HEK293 (cell line): ENCODE measurements at regions not wholly inside any gene's neighbourhood (a gene's known extent, or its start where the extent isn't known, plus 50 kb on each side); places are given as distances from the start of the nearest gene placed in this dataset.

Source experiments
- CTCF ChIA-PET: fragments of 350-600 bp; formaldehyde crosslinking; extraction: SDS; loops from one replicate; lab custom pipeline; 2021; ENCODE audit warnings: antibody characterized with exemption; lab: Yijun Ruan, JAX
- POLR2A ChIA-PET: fragments of 300-600 bp; formaldehyde crosslinking; extraction: SDS; loops from one replicate; lab custom pipeline; 2020; ENCODE audit warnings: antibody characterized with exemption, inconsistent platforms; lab: Yijun Ruan, JAX
- H3K27ac ChIP-seq: fragments of 200-500 bp; sonication (Bioruptor generic); 2 replicates; pipeline ENCODE4 v1.5.1; 2014; ENCODE audit warnings: low read depth, low read length, control low read depth, inconsistent platforms; ENCODE audit errors: extremely low read depth
- H3K36me3 ChIP-seq, 2 experiments: fragments of 200-500 bp in 1 of 2; sonication (Bioruptor generic) in 1 of 2; 1 replicate in 1 of 2; 2 replicates in 1 of 2; pipeline ENCODE4 v1.5.1; 2014 to 2017; ENCODE audit warnings: inconsistent platforms in 2 of 2, low read length in 2 of 2; ENCODE audit not compliant: control insufficient read depth in 2 of 2, insufficient read depth in 1 of 2
- H3K4me1 ChIP-seq: fragments of 200-500 bp; sonication (Bioruptor generic); 2 replicates; pipeline ENCODE4 v1.5.1; 2014; ENCODE audit warnings: mild to moderate bottlenecking, low read length, inconsistent platforms; ENCODE audit not compliant: control insufficient read depth, insufficient read depth
- H3K4me3 ChIP-seq: 2 replicates; pipeline ENCODE4 v1.5.1; 2011; ENCODE audit warnings: low read depth, mild to moderate bottlenecking, control low read depth, low read length, moderate library complexity
- H3K9me3 ChIP-seq: fragments of 200-500 bp; sonication (Bioruptor generic); 2 replicates; pipeline ENCODE4 v1.5.1; 2014; ENCODE audit warnings: low read depth, low read length, inconsistent platforms; ENCODE audit not compliant: control insufficient read depth, insufficient read depth
- BCL11B ChIP-seq: fragments of 450-650 bp; formaldehyde crosslinking; IDR thresholded peaks from 2 replicates; pipeline ENCODE4 v1.5.1; 2016; ENCODE audit warnings: low read depth, missing biosample characterization, missing genetic modification characterization
- PRDM1 ChIP-seq: fragments of 450-650 bp; formaldehyde crosslinking; IDR thresholded peaks from 2 replicates; pipeline ENCODE4; 2016; ENCODE audit warnings: missing biosample characterization, missing genetic modification characterization
- SCRT1 ChIP-seq: fragments of 450-650 bp; formaldehyde crosslinking; IDR thresholded peaks from 2 replicates; pipeline ENCODE4 v1.5.1; 2016; ENCODE audit warnings: missing biosample characterization, missing genetic modification characterization, borderline replicate concordance
- SETDB1 ChIP-seq: IDR thresholded peaks from one replicate; pipeline ENCODE4 v1.6.1; 2017; ENCODE audit warnings: mild to moderate bottlenecking, low read length, moderate library complexity, mixed read lengths; ENCODE audit not compliant: insufficient read length
- TRIM28 ChIP-seq: IDR thresholded peaks from 2 replicates; pipeline ENCODE4 v1.6.1; 2011; ENCODE audit warnings: low read length, control low read depth, borderline replicate concordance
- ZNF138 ChIP-seq: fragments of 450-650 bp; formaldehyde crosslinking; IDR thresholded peaks from 2 replicates; pipeline ENCODE4 v1.5.1; 2016; ENCODE audit warnings: missing biosample characterization, missing genetic modification characterization, borderline replicate concordance
- ZNF221 ChIP-seq: fragments of 450-650 bp; formaldehyde crosslinking; IDR thresholded peaks from 2 replicates; pipeline ENCODE4 v1.5.1; 2017; ENCODE audit warnings: missing biosample characterization, missing genetic modification characterization, borderline replicate concordance
- ZNF26 ChIP-seq: fragments of 450-650 bp; formaldehyde crosslinking; IDR thresholded peaks from 2 replicates; pipeline ENCODE4 v1.5.1; 2016; ENCODE audit warnings: missing biosample characterization, missing genetic modification characterization
- ZNF302 ChIP-seq: fragments of 450-650 bp; formaldehyde crosslinking; IDR thresholded peaks from 2 replicates; pipeline ENCODE4 v1.5.1; 2016; ENCODE audit warnings: missing biosample characterization, missing genetic modification characterization, low read depth
- ZNF391 ChIP-seq: fragments of 450-650 bp; formaldehyde crosslinking; IDR thresholded peaks from 2 replicates; pipeline ENCODE4 v1.5.1; 2016; ENCODE audit warnings: low read depth, missing biosample characterization, missing genetic modification characterization, borderline replicate concordance
- ZNF416 ChIP-seq: fragments of 450-650 bp; formaldehyde crosslinking; IDR thresholded peaks from 2 replicates; pipeline ENCODE4 v1.5.1; 2016; ENCODE audit warnings: missing biosample characterization, missing genetic modification characterization
- ZNF513 ChIP-seq: fragments of 450-650 bp; IDR thresholded peaks from 2 replicates; pipeline ENCODE4 v1.5.1; 2018; ENCODE audit warnings: missing biosample characterization, missing genetic modification characterization
- ZNF654 ChIP-seq: fragments of 450-650 bp; formaldehyde crosslinking; IDR thresholded peaks from 2 replicates; pipeline ENCODE4 v1.5.1; 2016; ENCODE audit warnings: low read depth, missing biosample characterization, missing genetic modification characterization
- ZNF747 ChIP-seq: fragments of 450-650 bp; formaldehyde crosslinking; IDR thresholded peaks from 2 replicates; pipeline ENCODE4 v1.5.1; 2016; ENCODE audit warnings: missing biosample characterization, missing genetic modification characterization
- ZNF791 ChIP-seq: fragments of 450-650 bp; formaldehyde crosslinking; IDR thresholded peaks from 2 replicates; pipeline ENCODE4 v1.5.1; 2016; ENCODE audit warnings: missing biosample characterization, missing genetic modification characterization
- ZNF792 ChIP-seq: fragments of 450-650 bp; formaldehyde crosslinking; IDR thresholded peaks from 2 replicates; pipeline ENCODE4 v1.5.1; 2016; ENCODE audit warnings: missing biosample characterization, missing genetic modification characterization
- TF ChIP-seq, protein P1 (sequence below): fragments of 450-650 bp; formaldehyde crosslinking; IDR thresholded peaks from 2 replicates; pipeline ENCODE4 v1.5.1; 2017; ENCODE audit warnings: missing biosample characterization, missing genetic modification characterization
- TF ChIP-seq, protein P2 (sequence below): fragments of 450-650 bp; formaldehyde crosslinking; IDR thresholded peaks from 2 replicates; pipeline ENCODE4 v1.5.1; 2016; ENCODE audit warnings: missing biosample characterization, missing genetic modification characterization, low read depth
- TF ChIP-seq, protein P3 (sequence below): IDR thresholded peaks from 2 replicates; pipeline ENCODE4 v1.6.1; 2011; ENCODE audit warnings: mild to moderate bottlenecking, low read depth, low read length, borderline replicate concordance

DNA sequence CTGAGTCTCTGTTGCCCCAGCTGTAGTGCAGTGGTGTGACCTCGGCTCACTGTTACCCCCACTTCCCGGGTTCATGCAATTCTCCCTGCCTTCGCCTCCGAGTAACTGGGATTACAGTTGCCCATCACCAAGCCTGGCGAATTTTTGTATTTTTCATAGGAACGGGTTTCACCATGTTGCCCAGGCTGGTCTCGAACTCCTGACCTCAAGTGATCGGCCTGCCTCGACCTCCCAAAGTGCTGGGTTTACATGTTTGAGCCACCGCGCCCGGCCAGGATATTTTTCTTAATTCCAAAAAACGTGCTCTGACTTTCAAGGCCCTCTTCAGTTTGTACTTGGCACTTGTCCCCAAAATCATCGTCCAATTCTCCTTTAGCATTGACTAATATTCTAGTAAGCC is 129.2 kb upstream of the EPHA5 start (continued):
- TF ChIP-seq, protein P1, sequence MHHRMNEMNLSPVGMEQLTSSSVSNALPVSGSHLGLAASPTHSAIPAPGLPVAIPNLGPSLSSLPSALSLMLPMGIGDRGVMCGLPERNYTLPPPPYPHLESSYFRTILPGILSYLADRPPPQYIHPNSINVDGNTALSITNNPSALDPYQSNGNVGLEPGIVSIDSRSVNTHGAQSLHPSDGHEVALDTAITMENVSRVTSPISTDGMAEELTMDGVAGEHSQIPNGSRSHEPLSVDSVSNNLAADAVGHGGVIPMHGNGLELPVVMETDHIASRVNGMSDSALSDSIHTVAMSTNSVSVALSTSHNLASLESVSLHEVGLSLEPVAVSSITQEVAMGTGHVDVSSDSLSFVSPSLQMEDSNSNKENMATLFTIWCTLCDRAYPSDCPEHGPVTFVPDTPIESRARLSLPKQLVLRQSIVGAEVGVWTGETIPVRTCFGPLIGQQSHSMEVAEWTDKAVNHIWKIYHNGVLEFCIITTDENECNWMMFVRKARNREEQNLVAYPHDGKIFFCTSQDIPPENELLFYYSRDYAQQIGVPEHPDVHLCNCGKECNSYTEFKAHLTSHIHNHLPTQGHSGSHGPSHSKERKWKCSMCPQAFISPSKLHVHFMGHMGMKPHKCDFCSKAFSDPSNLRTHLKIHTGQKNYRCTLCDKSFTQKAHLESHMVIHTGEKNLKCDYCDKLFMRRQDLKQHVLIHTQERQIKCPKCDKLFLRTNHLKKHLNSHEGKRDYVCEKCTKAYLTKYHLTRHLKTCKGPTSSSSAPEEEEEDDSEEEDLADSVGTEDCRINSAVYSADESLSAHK (tag by site-specific recombination), result no peak
- TF ChIP-seq ZNF221 (tag by site-specific recombination) (no peak), ZNF791 (tag by site-specific recombination) (no peak), ZNF391 (tag by site-specific recombination) (no peak), ZNF792 (tag by site-specific recombination) (no peak), PRDM1 (tag by site-specific recombination) (no peak), BCL11B (tag by site-specific recombination) (no peak), ZNF302 (tag by site-specific recombination) (no peak), SCRT1 (tag by site-specific recombination) (no peak), ZNF26 (tag by site-specific recombination) (no peak), ZNF747 (tag by site-specific recombination) (no peak), ZNF513 (tag by site-specific recombination) (no peak)
- TF ChIP-seq, protein P2, sequence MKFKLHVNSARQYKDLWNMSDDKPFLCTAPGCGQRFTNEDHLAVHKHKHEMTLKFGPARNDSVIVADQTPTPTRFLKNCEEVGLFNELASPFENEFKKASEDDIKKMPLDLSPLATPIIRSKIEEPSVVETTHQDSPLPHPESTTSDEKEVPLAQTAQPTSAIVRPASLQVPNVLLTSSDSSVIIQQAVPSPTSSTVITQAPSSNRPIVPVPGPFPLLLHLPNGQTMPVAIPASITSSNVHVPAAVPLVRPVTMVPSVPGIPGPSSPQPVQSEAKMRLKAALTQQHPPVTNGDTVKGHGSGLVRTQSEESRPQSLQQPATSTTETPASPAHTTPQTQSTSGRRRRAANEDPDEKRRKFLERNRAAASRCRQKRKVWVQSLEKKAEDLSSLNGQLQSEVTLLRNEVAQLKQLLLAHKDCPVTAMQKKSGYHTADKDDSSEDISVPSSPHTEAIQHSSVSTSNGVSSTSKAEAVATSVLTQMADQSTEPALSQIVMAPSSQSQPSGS (tag by site-specific recombination), result no peak
- TF ChIP-seq, protein P3, sequence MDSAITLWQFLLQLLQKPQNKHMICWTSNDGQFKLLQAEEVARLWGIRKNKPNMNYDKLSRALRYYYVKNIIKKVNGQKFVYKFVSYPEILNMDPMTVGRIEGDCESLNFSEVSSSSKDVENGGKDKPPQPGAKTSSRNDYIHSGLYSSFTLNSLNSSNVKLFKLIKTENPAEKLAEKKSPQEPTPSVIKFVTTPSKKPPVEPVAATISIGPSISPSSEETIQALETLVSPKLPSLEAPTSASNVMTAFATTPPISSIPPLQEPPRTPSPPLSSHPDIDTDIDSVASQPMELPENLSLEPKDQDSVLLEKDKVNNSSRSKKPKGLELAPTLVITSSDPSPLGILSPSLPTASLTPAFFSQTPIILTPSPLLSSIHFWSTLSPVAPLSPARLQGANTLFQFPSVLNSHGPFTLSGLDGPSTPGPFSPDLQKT, result no peak

DNA sequence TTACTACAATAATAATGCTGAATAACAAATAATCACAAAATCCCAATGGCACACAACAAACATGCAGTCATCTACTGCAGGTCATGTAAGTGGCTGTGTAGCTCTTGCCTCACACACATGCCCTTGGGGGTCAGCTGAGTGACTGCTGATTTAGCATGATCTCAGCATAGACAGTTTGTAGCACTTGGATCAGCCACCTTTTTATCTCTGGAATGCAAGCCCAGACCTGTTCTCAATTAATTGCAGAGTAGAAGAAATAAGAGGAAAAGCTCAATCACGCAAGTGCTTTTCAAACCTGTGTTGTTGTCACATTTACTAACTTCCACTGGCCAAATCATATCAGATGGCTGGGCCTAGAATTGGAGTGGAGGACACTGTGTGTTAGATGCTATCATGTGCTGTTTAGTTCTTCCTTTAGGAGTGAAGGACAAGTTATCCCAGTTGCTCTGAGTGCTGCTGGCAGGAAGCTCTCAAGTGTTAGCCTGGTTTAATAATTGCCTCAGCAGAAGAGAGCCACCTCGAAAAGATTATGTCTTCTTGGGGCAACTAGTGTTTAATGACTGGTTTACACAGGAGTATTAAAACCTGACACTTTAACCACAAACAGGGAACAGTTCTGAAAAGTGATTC is 128.3 kb upstream of the EPHA5 start:
- no peak for TF ChIP-seq ZNF416
- TF ChIP-seq, protein P1 (tag by site-specific recombination), result no peak
- peak; percentile 84 for TF ChIP-seq TRIM28
- peak; percentile 21 for TF ChIP-seq SETDB1
- TF ChIP-seq ZNF654 (tag by site-specific recombination), result no peak
- no peak for TF ChIP-seq ZNF138 (tag by site-specific recombination)
- H3K4me3 ChIP-seq, result no peak overlapping the region
- H3K36me3 ChIP-seq, result no peaks in the 10 kb centered on the region
- H3K4me1 ChIP-seq, result no peaks in the 10 kb centered on the region
- POLR2A ChIA-PET, result no interaction called here
- CTCF ChIA-PET, result no interaction called here
- no peaks in the 10 kb centered on the region for H3K9me3 ChIP-seq
- no peak overlapping the region for H3K27ac ChIP-seq
